GM18867 (cell line): ENCODE measurements at regions not wholly inside any gene's neighbourhood (a gene's known extent, or its start where the extent isn't known, plus 50 kb on each side); places are given as distances from the start of the nearest gene placed in this dataset.
"Not testable (repeated sequence)": the region's sequence is repeated elsewhere in the genome, so short reads cannot be mapped to it uniquely, and the experiment has no call there.

Experiments used
- ATAC-seq: cut with Tn5 transposase; IDR thresholded peaks from one replicate; pipeline ENCODE4 v1.9.1; 2021; ENCODE audit warnings: mild to moderate bottlenecking, moderate library complexity; ENCODE audit not compliant: unreplicated experiment

- no peak for ATAC-seq
Measured at GRCh38 chr2:49807689-49808088, 653.4 kb upstream of the FSHR start.

- no peak for ATAC-seq
Measured at GRCh38 chr2:49804111-49804510, 649.8 kb upstream of the FSHR start.

GRCh38 chr2:49801898-49802450 lies 647.7 kb upstream of the FSHR start:
- no peak for ATAC-seq

GRCh38 chr2:49798570-49798969 lies 644.3 kb upstream of the FSHR start:
- no peak for ATAC-seq

GRCh38 chr2:49796266-49796665 lies 642.0 kb upstream of the FSHR start:
- ATAC-seq, result no peak

- no peak for ATAC-seq
Measured at GRCh38 chr2:49794396-49794795, 640.1 kb upstream of the FSHR start.

- no peak for ATAC-seq
Measured at GRCh38 chr2:49788300-49788699, 634.0 kb upstream of the FSHR start.

- no peak for ATAC-seq
Measured at GRCh38 chr2:49780949-49781348, 626.6 kb upstream of the FSHR start.

- ATAC-seq, result no peak
Measured at GRCh38 chr2:49772299-49772970, 618.1 kb upstream of the FSHR start.

- ATAC-seq, result no peak
Measured at GRCh38 chr2:49770919-49771318, 616.6 kb upstream of the FSHR start.

GRCh38 chr2:49767316-49767715 lies 613.0 kb upstream of the FSHR start:
- no peak for ATAC-seq

- ATAC-seq, result no peak
Measured at GRCh38 chr2:49755777-49756176, 601.5 kb upstream of the FSHR start.

GRCh38 chr2:49754381-49754780 lies 600.1 kb upstream of the FSHR start:
- no peak for ATAC-seq

GRCh38 chr2:49753344-49753985 lies 599.1 kb upstream of the FSHR start:
- ATAC-seq, result no peak

GRCh38 chr2:49737606-49738005 lies 583.3 kb upstream of the FSHR start:
- no peak for ATAC-seq

GRCh38 chr2:49732924-49733323 lies 578.6 kb upstream of the FSHR start:
- not testable (repeated sequence) for ATAC-seq

GRCh38 chr2:49719241-49719640 lies 564.9 kb upstream of the FSHR start:
- ATAC-seq, result no peak

GRCh38 chr2:49715597-49715996 lies 561.3 kb upstream of the FSHR start:
- no peak for ATAC-seq

GRCh38 chr2:49714454-49714853 lies 560.1 kb upstream of the FSHR start:
- no peak for ATAC-seq

GRCh38 chr2:49702740-49703139 lies 548.4 kb upstream of the FSHR start:
- ATAC-seq, result no peak

GRCh38 chr2:49693961-49694360 lies 539.6 kb upstream of the FSHR start:
- no peak for ATAC-seq

GRCh38 chr2:49692022-49692421 lies 537.7 kb upstream of the FSHR start:
- ATAC-seq, result not testable (repeated sequence)
